ENCODE measurements at regions not wholly inside any gene's neighbourhood (a gene's known extent, or its start where the extent isn't known, plus 50 kb on each side); places are given as distances from the start of the nearest gene placed in this dataset.

GRCh38 chr1:198864695-198865094 is 225.9 kb downstream of the PTPRC start:
- no peak overlapping the region for H3K4me3 ChIP-seq (ENCODE audit: low read depth in 1 of 2, low read length in 2 of 2)
- H3K9ac ChIP-seq (ENCODE audit: low read length), result no peak overlapping the region
- no peaks in the 10 kb centered on the region for H3K9me3 ChIP-seq (ENCODE audit: low read length)
- no peaks in the 10 kb centered on the region for H3K27me3 ChIP-seq (ENCODE audit: control insufficient read depth in 1 of 2, insufficient read depth in 2 of 2, low read length in 2 of 2)
- no peaks in the 10 kb centered on the region for H3K4me1 ChIP-seq (ENCODE audit: insufficient read depth, low read length)
- no peak overlapping the region for H3K27ac ChIP-seq (ENCODE audit: low read depth, low read length)
- H3K36me3 ChIP-seq (ENCODE audit: insufficient read depth, low read length), result no peaks in the 10 kb centered on the region

GRCh38 chr1:198865319-198865718 is 226.5 kb downstream of the PTPRC start:
- Histone ChIP-seq H3K9ac (ENCODE audit: low read length) (no peak overlapping the region), H3K27ac (ENCODE audit: low read depth, low read length) (no peak overlapping the region), H3K4me3 (ENCODE audit: low read depth in 1 of 2, low read length in 2 of 2) (no peak overlapping the region), H3K36me3 (ENCODE audit: insufficient read depth, low read length) (no peaks in the 10 kb centered on the region), H3K4me1 (ENCODE audit: insufficient read depth, low read length) (no peaks in the 10 kb centered on the region), H3K27me3 (ENCODE audit: control insufficient read depth in 1 of 2, insufficient read depth in 2 of 2, low read length in 2 of 2) (no peaks in the 10 kb centered on the region), H3K9me3 (ENCODE audit: low read length) (no peaks in the 10 kb centered on the region)

- Histone ChIP-seq H3K9ac (ENCODE audit: low read length) (no peak overlapping the region), H3K36me3 (ENCODE audit: insufficient read depth, low read length) (no peaks in the 10 kb centered on the region), H3K9me3 (ENCODE audit: low read length) (no peaks in the 10 kb centered on the region), H3K4me3 (ENCODE audit: low read depth in 1 of 2, low read length in 2 of 2) (no peak overlapping the region), H3K27ac (ENCODE audit: low read depth, low read length) (no peak overlapping the region), H3K4me1 (ENCODE audit: insufficient read depth, low read length) (no peaks in the 10 kb centered on the region), H3K27me3 (ENCODE audit: control insufficient read depth in 1 of 2, insufficient read depth in 2 of 2, low read length in 2 of 2) (no peaks in the 10 kb centered on the region)
Measured at GRCh38 chr1:198867182-198867581, 228.3 kb downstream of the PTPRC start.

GRCh38 chr1:198873696-198874230 is 234.9 kb downstream of the PTPRC start:
- H3K9ac ChIP-seq (ENCODE audit: low read length), result no peak overlapping the region
- H3K27ac ChIP-seq (ENCODE audit: low read depth, low read length), result no peak overlapping the region
- no peak overlapping the region for H3K4me3 ChIP-seq (ENCODE audit: low read depth in 1 of 2, low read length in 2 of 2)
- H3K36me3 ChIP-seq (ENCODE audit: insufficient read depth, low read length), result no peaks in the 10 kb centered on the region
- no peaks in the 10 kb centered on the region for H3K27me3 ChIP-seq (ENCODE audit: control insufficient read depth in 1 of 2, insufficient read depth in 2 of 2, low read length in 2 of 2)
- no peaks in the 10 kb centered on the region for H3K9me3 ChIP-seq (ENCODE audit: low read length)
- H3K4me1 ChIP-seq (ENCODE audit: insufficient read depth, low read length), result no peaks in the 10 kb centered on the region

- Histone ChIP-seq H3K9me3 (ENCODE audit: low read length) (no peaks in the 10 kb centered on the region), H3K9ac (ENCODE audit: low read length) (no peak overlapping the region), H3K4me3 (ENCODE audit: low read depth in 1 of 2, low read length in 2 of 2) (no peak overlapping the region), H3K27ac (ENCODE audit: low read depth, low read length) (no peak overlapping the region), H3K27me3 (ENCODE audit: control insufficient read depth in 1 of 2, insufficient read depth in 2 of 2, low read length in 2 of 2) (no peaks in the 10 kb centered on the region), H3K36me3 (ENCODE audit: insufficient read depth, low read length) (no peaks in the 10 kb centered on the region), H3K4me1 (ENCODE audit: insufficient read depth, low read length) (no peaks in the 10 kb centered on the region)
Measured at GRCh38 chr1:198876371-198876871, 237.6 kb downstream of the PTPRC start.

- H3K9me3 ChIP-seq (ENCODE audit: low read length), result no peaks in the 10 kb centered on the region
- no peaks in the 10 kb centered on the region for H3K27me3 ChIP-seq (ENCODE audit: control insufficient read depth in 1 of 2, insufficient read depth in 2 of 2, low read length in 2 of 2)
- no peak overlapping the region for H3K9ac ChIP-seq (ENCODE audit: low read length)
- no peaks in the 10 kb centered on the region for H3K36me3 ChIP-seq (ENCODE audit: insufficient read depth, low read length)
- no peak overlapping the region for H3K27ac ChIP-seq (ENCODE audit: low read depth, low read length)
- no peaks in the 10 kb centered on the region for H3K4me1 ChIP-seq (ENCODE audit: insufficient read depth, low read length)
- no peak overlapping the region for H3K4me3 ChIP-seq (ENCODE audit: low read depth in 1 of 2, low read length in 2 of 2)
Measured at GRCh38 chr1:198878566-198878965, 239.7 kb downstream of the PTPRC start.

GRCh38 chr1:198879711-198880306 is 241.0 kb downstream of the PTPRC start:
- H3K4me3 ChIP-seq (ENCODE audit: low read depth in 1 of 2, low read length in 2 of 2), result no peak overlapping the region
- no peaks in the 10 kb centered on the region for H3K4me1 ChIP-seq (ENCODE audit: insufficient read depth, low read length)
- no peak overlapping the region for H3K9ac ChIP-seq (ENCODE audit: low read length)
- no peak overlapping the region for H3K27ac ChIP-seq (ENCODE audit: low read depth, low read length)
- no peaks in the 10 kb centered on the region for H3K36me3 ChIP-seq (ENCODE audit: insufficient read depth, low read length)
- H3K9me3 ChIP-seq (ENCODE audit: low read length), result no peaks in the 10 kb centered on the region
- no peaks in the 10 kb centered on the region for H3K27me3 ChIP-seq (ENCODE audit: control insufficient read depth in 1 of 2, insufficient read depth in 2 of 2, low read length in 2 of 2)

- Histone ChIP-seq H3K36me3 (ENCODE audit: insufficient read depth, low read length) (no peaks in the 10 kb centered on the region), H3K9ac (ENCODE audit: low read length) (no peak overlapping the region), H3K4me1 (ENCODE audit: insufficient read depth, low read length) (no peaks in the 10 kb centered on the region), H3K27ac (ENCODE audit: low read depth, low read length) (no peak overlapping the region), H3K9me3 (ENCODE audit: low read length) (no peaks in the 10 kb centered on the region), H3K4me3 (ENCODE audit: low read depth in 1 of 2, low read length in 2 of 2) (no peak overlapping the region), H3K27me3 (ENCODE audit: control insufficient read depth in 1 of 2, insufficient read depth in 2 of 2, low read length in 2 of 2) (no peaks in the 10 kb centered on the region)
Measured at GRCh38 chr1:198880397-198880796, 241.6 kb downstream of the PTPRC start.

- H3K27ac ChIP-seq (ENCODE audit: low read depth, low read length), result no peak overlapping the region
- no peak overlapping the region for H3K4me3 ChIP-seq (ENCODE audit: low read depth in 1 of 2, low read length in 2 of 2)
- H3K9ac ChIP-seq (ENCODE audit: low read length), result no peak overlapping the region
- H3K4me1 ChIP-seq (ENCODE audit: insufficient read depth, low read length), result no peaks in the 10 kb centered on the region
- no peaks in the 10 kb centered on the region for H3K36me3 ChIP-seq (ENCODE audit: insufficient read depth, low read length)
- H3K27me3 ChIP-seq (ENCODE audit: control insufficient read depth in 1 of 2, insufficient read depth in 2 of 2, low read length in 2 of 2), result no peaks in the 10 kb centered on the region
- H3K9me3 ChIP-seq (ENCODE audit: low read length), result no peaks in the 10 kb centered on the region
Measured at GRCh38 chr1:198880818-198881597, 242.2 kb downstream of the PTPRC start.

GRCh38 chr1:198883184-198883583 is 244.3 kb downstream of the PTPRC start:
- Histone ChIP-seq H3K4me1 (ENCODE audit: insufficient read depth, low read length) (no peaks in the 10 kb centered on the region), H3K36me3 (ENCODE audit: insufficient read depth, low read length) (no peaks in the 10 kb centered on the region), H3K4me3 (ENCODE audit: low read depth in 1 of 2, low read length in 2 of 2) (no peak overlapping the region)

GRCh38 chr1:198887866-198888265 is 249.0 kb downstream of the PTPRC start:
- Histone ChIP-seq H3K27ac (ENCODE audit: low read depth, low read length) (no peak overlapping the region), H3K27me3 (ENCODE audit: control insufficient read depth in 1 of 2, insufficient read depth in 2 of 2, low read length in 2 of 2) (no peaks in the 10 kb centered on the region), H3K9me3 (ENCODE audit: low read length) (no peaks in the 10 kb centered on the region), H3K36me3 (ENCODE audit: insufficient read depth, low read length) (no peaks in the 10 kb centered on the region), H3K9ac (ENCODE audit: low read length) (no peak overlapping the region), H3K4me1 (ENCODE audit: insufficient read depth, low read length) (no peaks in the 10 kb centered on the region), H3K4me3 (ENCODE audit: low read depth in 1 of 2, low read length in 2 of 2) (no peak overlapping the region)

More at GRCh38 chr1:198883184-198883583, 244.3 kb downstream of the PTPRC start:
- no peaks in the 10 kb centered on the region for H3K9me3 ChIP-seq (ENCODE audit: low read length)
- H3K27me3 ChIP-seq (ENCODE audit: control insufficient read depth in 1 of 2, insufficient read depth in 2 of 2, low read length in 2 of 2), result no peaks in the 10 kb centered on the region
- no peak overlapping the region for H3K9ac ChIP-seq (ENCODE audit: low read length)
- H3K27ac ChIP-seq (ENCODE audit: low read depth, low read length), result no peak overlapping the region

Data from muscle layer of colon (tissue), 2 donors.